Loucy (cell line): ENCODE measurements at regions not wholly inside any gene's neighbourhood (a gene's known extent, or its start where the extent isn't known, plus 50 kb on each side); places are given as distances from the start of the nearest gene placed in this dataset.

Source experiments
- EZH2phosphoT487 ChIP-seq: fragments of 200-600 bp; IDR thresholded peaks from 2 replicates; pipeline ENCODE4 v1.6.1; 2018; ENCODE audit warnings: antibody characterized with exemption, mild to moderate bottlenecking, moderate library complexity, borderline replicate concordance
- TF ChIP-seq, protein P1 (sequence below): fragments of 200-600 bp; sonication (generic); conservative IDR thresholded peaks from 2 replicates; pipeline ENCODE4 v1.5.1; 2014; ENCODE audit warnings: mild to moderate bottlenecking, antibody characterized with exemption, low read length

DNA sequence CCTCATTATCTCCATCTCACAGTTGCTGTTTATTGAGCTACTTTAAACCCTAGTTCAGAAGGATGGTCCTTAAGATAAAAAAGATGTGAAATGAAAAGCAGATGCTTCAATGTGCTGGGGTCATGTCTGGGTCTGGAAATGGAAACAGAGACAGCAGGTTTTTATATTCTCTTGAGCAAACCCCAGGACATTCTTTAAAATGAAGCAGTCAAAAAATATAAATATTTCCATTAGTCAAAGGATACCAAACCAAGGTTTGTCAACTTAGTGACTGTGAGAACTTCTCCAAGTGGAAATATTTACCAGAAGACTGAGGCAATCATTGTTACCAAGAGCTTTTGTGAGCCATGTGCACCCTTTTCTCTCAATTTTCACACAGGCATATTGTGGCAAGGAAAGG lies 102.5 kb upstream of the DIO2 start:
- TF ChIP-seq, protein P1, sequence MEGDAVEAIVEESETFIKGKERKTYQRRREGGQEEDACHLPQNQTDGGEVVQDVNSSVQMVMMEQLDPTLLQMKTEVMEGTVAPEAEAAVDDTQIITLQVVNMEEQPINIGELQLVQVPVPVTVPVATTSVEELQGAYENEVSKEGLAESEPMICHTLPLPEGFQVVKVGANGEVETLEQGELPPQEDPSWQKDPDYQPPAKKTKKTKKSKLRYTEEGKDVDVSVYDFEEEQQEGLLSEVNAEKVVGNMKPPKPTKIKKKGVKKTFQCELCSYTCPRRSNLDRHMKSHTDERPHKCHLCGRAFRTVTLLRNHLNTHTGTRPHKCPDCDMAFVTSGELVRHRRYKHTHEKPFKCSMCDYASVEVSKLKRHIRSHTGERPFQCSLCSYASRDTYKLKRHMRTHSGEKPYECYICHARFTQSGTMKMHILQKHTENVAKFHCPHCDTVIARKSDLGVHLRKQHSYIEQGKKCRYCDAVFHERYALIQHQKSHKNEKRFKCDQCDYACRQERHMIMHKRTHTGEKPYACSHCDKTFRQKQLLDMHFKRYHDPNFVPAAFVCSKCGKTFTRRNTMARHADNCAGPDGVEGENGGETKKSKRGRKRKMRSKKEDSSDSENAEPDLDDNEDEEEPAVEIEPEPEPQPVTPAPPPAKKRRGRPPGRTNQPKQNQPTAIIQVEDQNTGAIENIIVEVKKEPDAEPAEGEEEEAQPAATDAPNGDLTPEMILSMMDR, result no peak
- TF ChIP-seq EZH2phosphoT487, result no peak
